Spleen (tissue), 11 donors: ENCODE measurements at regions not wholly inside any gene's neighbourhood (a gene's known extent, or its start where the extent isn't known, plus 50 kb on each side); places are given as distances from the start of the nearest gene placed in this dataset.

ENCODE experiments used
- DNase-seq: peaks from one replicate; pipeline ENCODE4 v3.0.0-alpha.2; 2020
- H3K27ac ChIP-seq, 8 donors: fragments of 200-600 bp; sonication (generic) in 7 of 8; 1 replicate in 4 of 8; 2 replicates in 4 of 8; pipeline versions ENCODE4 v1.5.0 to v1.8.0; 2016 to 2021; ENCODE audit warnings: inconsistent platforms in 4 of 8, mild to moderate bottlenecking in 4 of 8, moderate library complexity in 1 of 8
- H3K27me3 ChIP-seq, 7 donors: fragments of 200-600 bp; sonication (generic) in 6 of 7; replicated peaks in 1 of 7; 1 replicate in 4 of 7; 2 replicates in 3 of 7; pipeline versions ENCODE4 v1.5.0 to v1.8.0; 2016 to 2021; ENCODE audit warnings: inconsistent platforms in 3 of 7, mild to moderate bottlenecking in 1 of 7
- H3K36me3 ChIP-seq, 6 donors: fragments of 200-600 bp; sonication (generic) in 5 of 6; 1 replicate in 4 of 6; 2 replicates in 2 of 6; pipeline versions ENCODE4 v1.5.0 to v1.8.0; 2016 to 2021; ENCODE audit warnings: inconsistent platforms in 2 of 6
- H3K4me1 ChIP-seq, 6 donors: fragments of 200-600 bp; sonication (generic) in 5 of 6; 1 replicate in 3 of 6; 2 replicates in 3 of 6; pipeline versions ENCODE4 v1.5.0 to v1.8.0; 2016 to 2021; ENCODE audit warnings: inconsistent platforms in 3 of 6
- H3K4me3 ChIP-seq, 8 donors: fragments of 200-600 bp; sonication (generic) in 7 of 8; 1 replicate in 4 of 8; 2 replicates in 4 of 8; pipeline versions ENCODE4 v1.5.0 to v1.8.0; 2016 to 2021; ENCODE audit warnings: inconsistent platforms in 4 of 8, mild to moderate bottlenecking in 4 of 8, moderate library complexity in 2 of 8
- H3K9me3 ChIP-seq, 8 donors: fragments of 200-600 bp; sonication (generic) in 7 of 8; 1 replicate in 4 of 8; 2 replicates in 4 of 8; pipeline versions ENCODE4 v1.5.0 to v1.8.0; 2016 to 2021; ENCODE audit warnings: inconsistent platforms in 4 of 8
- CTCF ChIP-seq, 11 experiments: fragments of 200-600 bp in 7 of 11; fragments of 450-650 bp in 4 of 11; sonication (generic) in 4 of 11; IDR thresholded peaks in 8 of 11; conservative IDR thresholded peaks in 3 of 11; 1 replicate in 7 of 11; 2 replicates in 4 of 11; pipeline versions ENCODE4 v1.4.0 to v1.8.0; 2016 to 2021; ENCODE audit warnings: antibody characterized with exemption in 11 of 11, inconsistent platforms in 4 of 11, mild to moderate bottlenecking in 1 of 11
- POLR2A ChIP-seq, 3 donors: fragments of 450-650 bp; IDR thresholded peaks; one replicate each; pipeline ENCODE4 v1.5.1; 2017; ENCODE audit warnings: antibody characterized with exemption in 3 of 3, mild to moderate bottlenecking in 1 of 3
- POLR2AphosphoS5 ChIP-seq, 3 donors: sonication (generic); formaldehyde crosslinking; IDR thresholded peaks; one replicate each; pipeline ENCODE4 v1.5.1; 2017; ENCODE audit warnings: antibody characterized with exemption in 3 of 3
- WGBS, 5 donors: extraction: QIAGEN DNeasy Blood & Tissue Kit in 3 of 5; methylation state at CpG; one replicate each; pipeline versions ENCODE4 v1.1.5 to v1.1.7; 2013 to 2018; 5-methylcytosine and 5-hydroxymethylcytosine counted together
- intact Hi-C: fragments of 100-400 bp; cut with DNase I; formaldehyde crosslinking; loops from one replicate; pipeline ENCODE4 v1.15.0; 2023; ENCODE audit warnings: low total_unique reads
- donor health status: healthy with polysubstance abuse.
- donor health status: DM: no; HTN: no; CAD: no; lungs with moderate emphysema.
- donor health status: DM: no; HTN: no; CAD: no.
- donor health status: Bipolar disorder and iron deficiency.
- donor health status: healthy.
- donor health status: DM: no; HTN: no; CAD: no.
- donor health status: DM: yes; HTN: yes; CAD: no.

GRCh38 chr6:76441875-76442274, 369.4 kb upstream of the IMPG1 start:
- Histone ChIP-seq H3K4me3 (no peak overlapping the region), H3K9me3 (peaks cover 0 to 20% (median 7%) of the 10 kb centered on the region in 8 donors), H3K4me1 (no peaks in the 10 kb centered on the region), H3K27me3 (no peaks in the 10 kb centered on the region), H3K36me3 (no peaks in the 10 kb centered on the region), H3K27ac (no peak overlapping the region)
- WGBS, 5 donors: 53 to 75% (median 69%) methylated on average over 3 of the region's 3 CpGs
- TF ChIP-seq POLR2A (IDR thresholded peaks at IDR 0.05) (no peak), POLR2AphosphoS5 (IDR thresholded peaks at IDR 0.05) (no peak), CTCF (IDR thresholded peaks at IDR 0.05 in 8 of 11, conservative IDR thresholded peaks at IDR 0.05 in 3 of 11) (no peak)
- intact Hi-C loops: no loop called here
- DNase-seq: no peak

GRCh38 chr6:76439811-76440210, 367.3 kb upstream of the IMPG1 start:
- no peaks in the 10 kb centered on the region for H3K36me3 ChIP-seq
- intact Hi-C loops: no loop called here
- no peaks in the 10 kb centered on the region for H3K27me3 ChIP-seq
- 64 to 78% (median 74%) methylated on average over 2 of the region's 2 CpGs for WGBS, 5 donors
- no peaks in the 10 kb centered on the region for H3K4me1 ChIP-seq
- TF ChIP-seq CTCF (IDR thresholded peaks at IDR 0.05 in 8 of 11, conservative IDR thresholded peaks at IDR 0.05 in 3 of 11) (no peak), POLR2AphosphoS5 (IDR thresholded peaks at IDR 0.05) (no peak), POLR2A (IDR thresholded peaks at IDR 0.05) (no peak)
- no peak for DNase-seq
- no peak overlapping the region for H3K27ac ChIP-seq
- H3K4me3 ChIP-seq: no peak overlapping the region
- peaks cover 0 to under 1% (median 0%) of the 10 kb centered on the region in 8 donors for H3K9me3 ChIP-seq

GRCh38 chr6:76438768-76439167, 366.3 kb upstream of the IMPG1 start:
- intact Hi-C loops: no loop called here
- H3K36me3 ChIP-seq: no peaks in the 10 kb centered on the region

GRCh38 chr6:76435174-76435573, 362.7 kb upstream of the IMPG1 start:
- H3K4me3 ChIP-seq: no peak overlapping the region
- no peaks in the 10 kb centered on the region for H3K36me3 ChIP-seq
- H3K4me1 ChIP-seq: no peaks in the 10 kb centered on the region
- WGBS, 5 donors: 27 to 43% (median 37%) methylated on average over 1 of the region's 1 CpG
- no peaks in the 10 kb centered on the region for H3K27me3 ChIP-seq
- no peak overlapping the region for H3K27ac ChIP-seq
- peaks cover 0 to 4% (median 0%) of the 10 kb centered on the region in 8 donors for H3K9me3 ChIP-seq
- no peak for DNase-seq
- TF ChIP-seq POLR2AphosphoS5 (IDR thresholded peaks at IDR 0.05) (no peak), POLR2A (IDR thresholded peaks at IDR 0.05) (no peak), CTCF (IDR thresholded peaks at IDR 0.05 in 8 of 11, conservative IDR thresholded peaks at IDR 0.05 in 3 of 11) (no peak)
- intact Hi-C loops: no loop called here

More at GRCh38 chr6:76438768-76439167, 366.3 kb upstream of the IMPG1 start:
- WGBS, 5 donors: 43 to 63% (median 55%) methylated on average over 1 of the region's 1 CpG
- TF ChIP-seq POLR2AphosphoS5 (IDR thresholded peaks at IDR 0.05): no peak
- DNase-seq: no peak
- Histone ChIP-seq H3K4me3 (no peak overlapping the region), H3K4me1 (no peaks in the 10 kb centered on the region), H3K9me3 (no peaks in the 10 kb centered on the region), H3K27me3 (no peaks in the 10 kb centered on the region), H3K27ac (no peak overlapping the region)
